GM19351 (cell line): ENCODE measurements at regions not wholly inside any gene's neighbourhood (a gene's known extent, or its start where the extent isn't known, plus 50 kb on each side); places are given as distances from the start of the nearest gene placed in this dataset.
"Not testable (repeated sequence)": the region's sequence is repeated elsewhere in the genome, so short reads cannot be mapped to it uniquely, and the experiment has no call there.

Experiments
- ATAC-seq: cut with Tn5 transposase; IDR thresholded peaks from one replicate; pipeline ENCODE4 v1.9.1; 2021; ENCODE audit warnings: mild to moderate bottlenecking, moderate library complexity; ENCODE audit not compliant: unreplicated experiment

- not testable (repeated sequence) for ATAC-seq
Observed at GRCh38 chr9:85878872-85879597, 61.9 kb upstream of the NAA35 start.

- not testable (repeated sequence) for ATAC-seq
Observed at GRCh38 chr9:85880507-85880906, 60.4 kb upstream of the NAA35 start.

GRCh38 chr9:85884256-85884655 lies 56.7 kb upstream of the NAA35 start:
- no peak for ATAC-seq

- no peak for ATAC-seq
Observed at GRCh38 chr9:85890962-85891361, 50.0 kb upstream of the NAA35 start.
